GM18498 (cell line): ENCODE measurements at regions not wholly inside any gene's neighbourhood (a gene's known extent, or its start where the extent isn't known, plus 50 kb on each side); places are given as distances from the start of the nearest gene placed in this dataset.
A peak's percentile ranks its signal among the peaks of the same experiment; 100 is the strongest.
"Not testable (repeated sequence)": the region's sequence is repeated elsewhere in the genome, so short reads cannot be mapped to it uniquely, and the experiment has no call there.

ENCODE experiments used
- ATAC-seq: cut with Tn5 transposase; IDR thresholded peaks from one replicate; pipeline ENCODE4 v1.9.1; 2021; ENCODE audit warnings: mild to moderate bottlenecking, moderate library complexity; ENCODE audit not compliant: unreplicated experiment

GRCh38 chr20:53655625-53656292 lies 62.1 kb upstream of the ZNF217 start:
- no peak for ATAC-seq

DNA sequence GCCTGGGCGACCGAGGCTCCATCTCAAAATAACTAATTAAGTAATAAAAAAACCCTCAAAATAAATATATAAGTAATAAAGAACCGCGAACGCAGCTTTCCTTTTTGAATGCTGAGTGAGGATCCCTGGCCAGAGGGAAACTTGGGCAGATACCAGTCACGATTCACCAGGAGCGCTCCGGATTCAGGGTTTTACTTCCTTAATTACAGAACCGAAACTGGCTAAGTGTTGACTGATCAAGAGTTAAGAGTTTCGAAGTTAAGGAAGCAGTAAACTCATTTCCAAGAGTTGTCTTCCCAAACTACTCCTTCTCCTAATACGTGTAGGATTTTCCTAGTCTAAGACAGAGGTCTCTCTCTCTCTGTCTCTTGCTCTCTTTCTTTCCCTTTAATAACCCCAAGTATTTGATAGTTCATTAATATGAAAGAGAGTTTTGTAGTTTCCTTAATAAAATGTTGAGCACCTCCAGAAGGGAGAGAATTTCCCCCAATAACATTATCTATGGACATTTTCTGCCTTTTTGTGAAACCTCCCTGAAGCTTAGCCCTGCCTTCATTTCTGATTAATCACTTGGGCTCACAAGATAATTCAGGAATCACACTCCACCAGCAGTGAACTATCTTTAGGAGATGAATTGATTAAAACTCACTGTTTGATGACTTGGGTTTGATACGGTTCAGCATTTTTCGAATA lies 61.4 kb upstream of the ZNF217 start:
- no peak for ATAC-seq

DNA sequence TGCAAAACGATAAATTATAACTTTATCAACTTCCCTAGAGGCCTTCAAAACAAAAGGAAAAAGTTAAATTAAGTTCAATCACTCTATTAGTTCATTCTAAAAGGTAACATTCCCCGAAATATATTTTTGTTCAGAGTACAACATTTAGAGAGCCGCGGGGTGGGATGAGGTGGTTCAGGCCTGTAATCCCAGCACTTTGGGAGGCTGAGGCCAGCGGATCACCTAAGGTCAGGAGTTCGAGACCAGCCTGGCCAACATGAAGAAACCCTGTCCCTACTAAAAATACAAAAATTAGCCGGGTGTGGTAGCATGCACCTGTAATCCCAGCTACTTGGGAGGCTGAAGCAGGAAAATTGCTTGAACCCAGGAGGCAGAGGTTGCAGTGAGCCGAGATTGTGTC lies 60.9 kb upstream of the ZNF217 start:
- ATAC-seq = not testable (repeated sequence)

GRCh38 chr20:53652859-53653517 lies 59.3 kb upstream of the ZNF217 start:
- no peak for ATAC-seq

GRCh38 chr20:53652090-53652858 lies 58.6 kb upstream of the ZNF217 start:
- peak; percentile 70 for ATAC-seq

GRCh38 chr20:53649493-53649892 lies 55.9 kb upstream of the ZNF217 start:
- ATAC-seq = not testable (repeated sequence)

- no peak for ATAC-seq
Observed at GRCh38 chr20:53647286-53647821, 53.7 kb upstream of the ZNF217 start.

- ATAC-seq = no peak
Observed at GRCh38 chr20:53646550-53646949, 52.9 kb upstream of the ZNF217 start.

DNA sequence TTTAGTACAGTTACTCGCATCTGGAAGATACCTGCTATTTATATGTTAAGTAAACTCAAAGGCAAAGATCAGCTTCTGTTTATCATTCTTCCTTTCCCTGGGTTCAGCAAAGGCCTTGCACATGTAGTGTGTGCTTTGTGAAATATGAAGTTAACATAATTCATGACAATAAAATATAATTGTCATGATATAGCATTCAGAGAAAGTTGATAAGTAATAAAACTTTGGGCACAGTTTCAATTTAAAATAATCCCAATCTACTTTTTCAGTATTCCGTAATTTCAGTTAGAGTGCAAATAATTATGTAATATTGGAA lies 51.9 kb upstream of the ZNF217 start:
- no peak for ATAC-seq

DNA sequence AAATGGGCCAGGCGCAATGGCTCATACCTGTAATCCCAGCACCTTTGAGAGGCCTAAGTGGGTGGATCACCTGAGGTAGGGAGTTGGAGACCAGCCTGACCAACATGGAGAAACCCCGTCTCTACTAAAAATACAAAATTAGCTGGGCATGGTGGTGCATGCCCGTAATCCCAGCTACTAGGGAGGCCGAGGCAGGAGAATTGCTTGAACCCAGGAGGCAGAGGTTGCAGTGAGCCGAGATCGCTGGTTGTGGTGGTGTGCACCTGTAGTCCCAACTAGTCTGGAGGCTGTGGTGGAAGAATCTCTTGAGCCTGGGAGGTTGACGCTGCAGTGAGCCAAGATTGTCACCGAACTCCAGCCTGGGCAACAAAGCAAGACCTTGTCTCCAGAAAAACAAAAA lies 50.5 kb upstream of the ZNF217 start:
- ATAC-seq = not testable (repeated sequence)
